GM21619 (cell line): ENCODE measurements at regions not wholly inside any gene's neighbourhood (a gene's known extent, or its start where the extent isn't known, plus 50 kb on each side); places are given as distances from the start of the nearest gene placed in this dataset.
A peak's percentile ranks its signal among the peaks of the same experiment; 100 is the strongest.

Experiments
- ATAC-seq: cut with Tn5 transposase; IDR thresholded peaks from one replicate; pipeline ENCODE4 v1.9.1; 2021; ENCODE audit not compliant: unreplicated experiment

GRCh38 chr13:74005320-74006157, 128.7 kb downstream of the KLF12 start:
- no peak for ATAC-seq

- ATAC-seq = no peak
Observed at GRCh38 chr13:74004109-74004508, 130.1 kb downstream of the KLF12 start.

DNA sequence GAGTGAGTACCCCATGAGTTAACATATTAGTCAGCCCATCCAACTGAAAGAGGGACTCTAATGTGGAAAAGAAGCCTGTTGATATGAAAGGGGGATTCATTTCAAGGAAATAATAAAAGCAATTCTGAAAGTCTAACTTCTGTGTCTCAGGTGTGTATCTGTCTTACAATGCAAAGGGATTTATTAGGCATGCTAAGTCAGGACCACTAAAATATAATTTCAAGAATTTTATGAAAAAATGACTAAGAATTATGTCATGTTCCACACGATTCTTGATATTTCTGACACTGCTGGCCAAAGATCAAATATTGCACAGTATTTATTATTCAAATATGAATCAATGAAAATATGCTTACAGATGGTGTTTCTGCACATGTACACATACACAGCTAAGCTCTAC, 130.8 kb downstream of the KLF12 start:
- ATAC-seq = no peak

DNA sequence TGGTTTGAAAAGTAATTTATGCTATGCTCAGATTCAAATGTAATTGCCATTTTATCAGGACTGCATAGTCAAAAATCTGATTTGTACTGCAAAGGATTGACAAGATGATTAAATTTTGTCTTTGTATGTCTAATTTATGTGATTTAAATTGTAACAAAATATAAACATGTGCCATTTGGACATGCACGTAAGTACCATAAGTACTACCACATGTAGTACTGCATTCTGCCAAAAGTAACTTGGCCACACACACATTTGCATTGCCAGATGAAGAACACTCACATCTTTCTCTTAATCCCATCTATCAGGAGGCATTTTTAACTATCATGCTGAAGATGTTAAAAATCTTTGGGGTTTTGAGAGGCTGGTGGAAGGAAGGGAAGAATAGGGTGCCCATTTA, 133.3 kb downstream of the KLF12 start:
- ATAC-seq = no peak

GRCh38 chr13:73998631-73999030, 135.6 kb downstream of the KLF12 start:
- peak; percentile 72 for ATAC-seq

DNA sequence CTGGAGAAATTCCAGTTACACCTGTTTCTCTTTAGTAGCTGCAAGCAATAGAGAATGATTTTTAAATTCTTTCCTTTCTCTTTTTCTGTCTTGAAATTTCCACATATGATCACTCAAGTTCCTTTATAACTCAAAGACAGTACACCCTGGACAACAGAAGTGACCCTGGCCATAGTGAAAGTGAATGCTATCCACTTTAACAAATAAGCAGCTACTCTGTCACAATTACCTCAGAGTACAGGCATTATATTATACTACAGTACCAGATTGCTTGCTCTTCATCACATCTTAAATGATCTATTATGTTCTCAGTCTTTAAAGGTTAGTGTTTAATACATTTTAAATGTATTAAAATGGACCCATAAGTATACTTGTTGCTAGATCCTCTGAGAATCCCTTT, 136.2 kb downstream of the KLF12 start:
- ATAC-seq = no peak

- no peak for ATAC-seq
Observed at GRCh38 chr13:73996569-73996968, 137.6 kb downstream of the KLF12 start.

DNA sequence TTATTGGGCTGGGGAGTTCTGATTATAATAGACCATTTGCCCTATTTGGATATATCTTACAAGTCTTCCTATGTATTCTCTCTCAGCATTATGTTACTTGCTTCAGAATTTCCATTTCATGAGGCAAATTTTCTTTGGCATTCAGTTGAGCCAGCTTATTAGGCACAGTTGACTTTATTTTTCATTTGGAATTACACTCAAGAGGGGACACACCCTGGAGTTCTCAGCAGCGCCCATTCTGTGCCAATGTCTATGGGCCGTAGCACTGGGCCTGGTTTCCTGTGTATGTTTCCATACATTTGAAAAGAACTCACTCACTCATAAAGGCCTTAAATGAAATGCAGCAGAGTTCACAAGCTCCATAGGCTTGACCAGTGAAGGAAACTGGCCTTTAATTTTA, 138.5 kb downstream of the KLF12 start:
- no peak for ATAC-seq

GRCh38 chr13:73993661-73994060, 140.5 kb downstream of the KLF12 start:
- ATAC-seq = no peak

GRCh38 chr13:73991884-73992283, 142.3 kb downstream of the KLF12 start:
- ATAC-seq = no peak

GRCh38 chr13:73991384-73991783, 142.8 kb downstream of the KLF12 start:
- no peak for ATAC-seq

DNA sequence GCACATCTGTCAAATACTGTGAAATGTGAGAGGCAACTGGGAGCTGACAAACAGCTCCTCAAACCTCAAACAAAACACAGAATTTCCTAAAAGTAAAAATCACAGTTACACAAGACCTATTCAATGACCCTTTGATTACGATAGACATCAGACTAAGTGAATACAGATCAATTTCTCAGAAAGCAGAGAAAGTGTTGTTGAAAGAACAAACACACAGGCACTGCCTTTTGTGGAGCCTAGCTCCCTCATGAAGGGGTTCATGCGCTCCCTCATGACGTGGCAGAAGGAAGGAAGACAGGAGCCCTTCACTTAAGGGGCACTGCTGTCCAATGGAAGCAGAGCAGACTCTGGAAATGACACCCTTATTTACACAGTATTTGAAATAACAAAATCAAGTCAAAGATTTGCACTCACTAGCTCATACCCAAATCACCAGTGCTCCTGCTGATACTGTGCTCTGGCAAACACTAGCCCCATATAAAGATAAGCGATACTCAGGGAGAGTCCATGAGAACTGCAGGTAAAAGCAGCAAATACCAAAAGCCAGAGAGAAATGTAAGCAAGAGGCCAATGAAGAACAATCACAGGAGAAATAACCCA, 144.9 kb downstream of the KLF12 start:
- ATAC-seq = no peak

GRCh38 chr13:73988461-73988860, 145.7 kb downstream of the KLF12 start:
- ATAC-seq = no peak

- ATAC-seq = no peak
Observed at GRCh38 chr13:73987618-73988017, 146.6 kb downstream of the KLF12 start.

DNA sequence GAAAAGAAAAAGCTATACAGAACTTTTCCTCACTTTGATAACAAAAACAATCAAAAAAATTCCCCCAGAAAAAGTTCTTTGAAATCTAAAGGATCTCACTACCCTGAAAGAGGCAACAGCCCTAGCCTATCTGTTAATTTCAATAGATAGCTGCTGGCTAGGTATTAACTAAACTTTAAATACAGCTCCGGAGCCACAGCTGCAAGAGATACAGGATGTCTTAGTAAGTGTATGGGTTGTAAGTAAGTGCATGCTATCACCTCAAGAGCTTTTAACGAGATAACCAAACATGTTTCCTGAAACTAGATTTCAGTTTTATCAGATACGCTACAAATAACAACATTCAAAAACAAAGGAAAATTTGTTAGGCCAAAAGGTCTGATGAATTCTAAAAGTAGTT, 148.4 kb downstream of the KLF12 start:
- ATAC-seq = no peak

- no peak for ATAC-seq
Observed at GRCh38 chr13:73984949-73985691, 149.1 kb downstream of the KLF12 start.

- ATAC-seq = no peak
Observed at GRCh38 chr13:73984201-73984600, 150.0 kb downstream of the KLF12 start.

DNA sequence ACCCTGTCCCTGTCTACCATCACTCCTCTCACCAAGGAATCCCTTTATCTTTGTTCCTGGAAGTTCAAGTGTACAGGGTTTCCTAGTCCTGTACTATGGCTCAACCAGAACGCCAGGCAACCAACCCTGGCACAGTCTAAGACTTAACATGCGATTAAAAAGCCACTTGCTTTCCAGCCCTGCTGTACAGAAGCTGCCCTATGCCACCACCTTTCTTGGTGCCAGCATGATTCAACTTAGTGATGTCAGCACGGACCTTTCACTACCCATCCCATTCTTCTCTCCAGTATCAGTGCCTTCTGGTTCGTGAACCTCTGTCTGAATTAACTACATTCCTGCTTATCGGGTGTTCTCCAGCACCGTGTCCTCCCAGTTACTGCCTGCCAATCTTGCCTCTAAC, 151.1 kb downstream of the KLF12 start:
- no peak for ATAC-seq

GRCh38 chr13:73981595-73981994, 152.6 kb downstream of the KLF12 start:
- ATAC-seq = no peak

DNA sequence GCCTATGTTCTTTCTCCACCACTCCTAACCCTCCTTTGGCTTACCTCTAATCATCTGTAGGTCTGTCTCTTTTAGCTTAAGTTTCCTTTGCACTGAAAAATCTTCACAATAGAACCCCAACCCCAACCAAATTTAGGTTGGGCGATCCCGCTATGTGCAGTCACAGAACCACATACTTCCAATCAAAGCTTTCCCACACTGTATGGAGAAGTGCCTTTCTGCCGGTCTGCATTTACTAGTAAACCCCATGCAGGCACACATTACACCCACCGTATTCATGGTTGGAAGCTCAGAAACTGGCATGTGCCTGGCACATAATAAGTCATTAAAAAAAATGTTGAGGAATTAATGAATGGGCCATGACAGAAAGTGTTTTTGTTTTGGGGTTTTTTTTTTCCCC, 158.4 kb downstream of the KLF12 start:
- no peak for ATAC-seq

DNA sequence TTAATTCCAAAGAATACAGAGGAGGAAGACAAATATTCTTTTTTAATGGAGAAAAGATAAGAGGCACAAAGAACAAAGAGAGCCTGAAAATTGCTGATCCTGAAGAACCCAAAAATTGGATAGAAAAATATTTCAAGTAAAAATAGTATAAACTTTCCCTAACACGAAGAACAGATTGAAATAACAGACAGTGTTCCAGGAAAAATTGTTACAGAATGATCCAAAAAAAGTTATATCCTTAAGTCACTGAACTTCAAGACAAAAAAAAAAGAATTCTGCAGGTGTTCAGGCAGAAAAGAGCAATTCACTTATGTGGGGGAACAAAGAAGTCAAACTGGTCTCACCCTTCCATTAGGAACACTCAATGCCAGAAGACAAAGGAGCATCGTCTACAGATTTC, 160.2 kb downstream of the KLF12 start:
- ATAC-seq = no peak

DNA sequence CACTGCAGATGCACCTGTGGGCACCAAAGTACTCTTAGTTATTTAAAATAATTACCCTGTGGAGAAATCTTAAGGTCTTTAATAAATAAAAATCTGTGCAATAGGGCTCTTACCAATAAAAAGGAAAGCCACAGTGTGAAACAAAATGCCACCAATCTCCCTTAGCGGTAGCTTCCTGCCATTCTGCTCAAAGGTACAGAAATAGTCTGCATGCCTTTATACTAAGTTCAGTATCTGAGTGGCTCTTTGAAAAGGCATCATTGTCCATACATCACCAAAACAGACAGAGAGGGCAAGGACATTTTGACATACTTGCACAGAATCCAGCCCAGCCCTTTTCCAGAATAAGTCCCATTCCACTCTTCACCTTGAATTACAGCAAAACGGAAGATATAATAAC, 161.0 kb downstream of the KLF12 start:
- no peak for ATAC-seq
